ENCODE measurements at regions not wholly inside any gene's neighbourhood (a gene's known extent, or its start where the extent isn't known, plus 50 kb on each side); places are given as distances from the start of the nearest gene placed in this dataset.

- Mint-ChIP-seq H3K36me3 (ENCODE audit: low read depth) (no peaks in the 10 kb centered on the region), H3K27ac (no peak overlapping the region), H3K9me3 (peaks cover 7% of the 10 kb centered on the region; the same call in 1 of the 2 replicates), H3K27me3 (ENCODE audit: insufficient read depth) (peaks cover 2% of the 10 kb centered on the region; the same call in 1 of the 2 replicates), H3K4me1 (ENCODE audit: low read depth) (no peaks in the 10 kb centered on the region), H3K4me3 (no peak overlapping the region)
- no peak for DNase-seq
- TF ChIP-seq CTCF (IDR thresholded peaks at IDR 0.05): no peak
Measured at GRCh38 chr2:41821167-41821566, 226.7 kb upstream of the PKDCC start.

- TF ChIP-seq CTCF (IDR thresholded peaks at IDR 0.05): no peak
- Mint-ChIP-seq H3K36me3 (ENCODE audit: low read depth) (no peaks in the 10 kb centered on the region), H3K4me3 (no peak overlapping the region), H3K27me3 (ENCODE audit: insufficient read depth) (no peaks in the 10 kb centered on the region; the same call in 1 of the 2 replicates), H3K4me1 (ENCODE audit: low read depth) (no peaks in the 10 kb centered on the region), H3K27ac (no peak overlapping the region), H3K9me3 (no peaks in the 10 kb centered on the region)
- DNase-seq: no peak
Measured at GRCh38 chr2:41826921-41827320, 220.9 kb upstream of the PKDCC start.

- no peak overlapping the region for H3K4me3 Mint-ChIP-seq
- no peak overlapping the region for H3K27ac Mint-ChIP-seq
Measured at GRCh38 chr2:41827354-41827971, 220.4 kb upstream of the PKDCC start.

GRCh38 chr2:41828052-41828643 is 219.7 kb upstream of the PKDCC start:
- Mint-ChIP-seq H3K36me3 (ENCODE audit: low read depth) (no peaks in the 10 kb centered on the region), H3K27ac (no peak overlapping the region), H3K27me3 (ENCODE audit: insufficient read depth) (peaks cover 2% of the 10 kb centered on the region; the same call in 1 of the 2 replicates), H3K4me1 (ENCODE audit: low read depth) (no peaks in the 10 kb centered on the region), H3K9me3 (no peaks in the 10 kb centered on the region), H3K4me3 (no peak overlapping the region)
- no peak for DNase-seq
- no peak for TF ChIP-seq CTCF (IDR thresholded peaks at IDR 0.05)

More at GRCh38 chr2:41827354-41827971, 220.4 kb upstream of the PKDCC start:
- Mint-ChIP-seq H3K36me3 (ENCODE audit: low read depth) (no peaks in the 10 kb centered on the region), H3K27me3 (ENCODE audit: insufficient read depth) (peaks cover 2% of the 10 kb centered on the region; the same call in 1 of the 2 replicates), H3K9me3 (no peaks in the 10 kb centered on the region), H3K4me1 (ENCODE audit: low read depth) (no peaks in the 10 kb centered on the region)
- no peak for TF ChIP-seq CTCF (IDR thresholded peaks at IDR 0.05)
- DNase-seq: no peak

GRCh38 chr2:41829052-41829451 is 218.8 kb upstream of the PKDCC start:
- H3K27ac Mint-ChIP-seq: no peak overlapping the region
- H3K9me3 Mint-ChIP-seq: no peaks in the 10 kb centered on the region
- H3K36me3 Mint-ChIP-seq (ENCODE audit: low read depth): no peaks in the 10 kb centered on the region
- TF ChIP-seq CTCF (IDR thresholded peaks at IDR 0.05): no peak
- H3K4me1 Mint-ChIP-seq (ENCODE audit: low read depth): no peaks in the 10 kb centered on the region
- no peak for DNase-seq
- H3K4me3 Mint-ChIP-seq: no peak overlapping the region
- peaks cover 2% of the 10 kb centered on the region; the same call in 1 of the 2 replicates for H3K27me3 Mint-ChIP-seq (ENCODE audit: insufficient read depth)

Data from HFFc6 (cell line).